Mesothelial cell of epicardium (in vitro differentiated cells): ENCODE measurements at regions not wholly inside any gene's neighbourhood (a gene's known extent, or its start where the extent isn't known, plus 50 kb on each side); places are given as distances from the start of the nearest gene placed in this dataset.

Source experiments
- DNase-seq, 2 experiments: peaks; one replicate each; pipeline ENCODE4 v3.0.0; 2021; ENCODE audit warnings: low spot score in 2 of 2; ENCODE audit not compliant: unreplicated experiment in 2 of 2
- H3K27ac Mint-ChIP-seq: 2 replicates; pipeline ENCODE4 v1.8.0; 2021; ENCODE audit warnings: mixed read lengths
- H3K27me3 Mint-ChIP-seq: 2 replicates; pipeline ENCODE4 v1.8.0; 2021; ENCODE audit warnings: low read depth, mixed read lengths
- H3K36me3 Mint-ChIP-seq: 2 replicates; pipeline ENCODE4 v1.8.0; 2021; ENCODE audit warnings: mixed read lengths
- H3K4me1 Mint-ChIP-seq: 2 replicates; pipeline ENCODE4 v1.8.0; 2021; ENCODE audit warnings: mixed read lengths
- H3K4me3 Mint-ChIP-seq: 2 replicates; pipeline ENCODE4 v1.8.0; 2021; ENCODE audit warnings: mild to moderate bottlenecking, moderate library complexity, mixed read lengths
- H3K9me3 Mint-ChIP-seq: 2 replicates; pipeline ENCODE4 v1.8.0; 2021; ENCODE audit warnings: mixed read lengths
- TF ChIP-seq, protein P1 (sequence below): fragments of 200-600 bp; sonication (generic); IDR thresholded peaks from one replicate; pipeline ENCODE4 v1.5.0; 2021; ENCODE audit warnings: antibody characterized with exemption; ENCODE audit not compliant: unreplicated experiment

DNA sequence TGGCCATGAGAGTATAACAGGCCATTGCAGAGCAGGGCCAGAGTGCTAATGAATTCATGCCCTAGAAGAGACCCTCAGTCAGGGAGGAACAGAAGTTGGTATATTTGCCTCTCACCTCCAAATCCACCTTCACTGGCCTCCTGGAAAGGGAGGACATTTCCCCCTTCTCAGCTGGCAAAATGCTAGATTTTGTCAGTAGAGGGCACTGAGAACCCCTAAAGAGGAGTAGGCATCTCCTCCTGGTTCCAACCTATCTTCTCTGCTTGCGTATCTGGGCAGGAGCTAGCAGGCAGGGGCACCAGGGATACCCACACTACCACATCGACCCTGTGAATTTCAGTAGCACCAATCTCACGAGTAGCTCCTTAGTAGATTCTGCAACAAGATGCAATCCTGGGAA lies 79.8 kb upstream of the GHITM start:
- TF ChIP-seq, protein P1, sequence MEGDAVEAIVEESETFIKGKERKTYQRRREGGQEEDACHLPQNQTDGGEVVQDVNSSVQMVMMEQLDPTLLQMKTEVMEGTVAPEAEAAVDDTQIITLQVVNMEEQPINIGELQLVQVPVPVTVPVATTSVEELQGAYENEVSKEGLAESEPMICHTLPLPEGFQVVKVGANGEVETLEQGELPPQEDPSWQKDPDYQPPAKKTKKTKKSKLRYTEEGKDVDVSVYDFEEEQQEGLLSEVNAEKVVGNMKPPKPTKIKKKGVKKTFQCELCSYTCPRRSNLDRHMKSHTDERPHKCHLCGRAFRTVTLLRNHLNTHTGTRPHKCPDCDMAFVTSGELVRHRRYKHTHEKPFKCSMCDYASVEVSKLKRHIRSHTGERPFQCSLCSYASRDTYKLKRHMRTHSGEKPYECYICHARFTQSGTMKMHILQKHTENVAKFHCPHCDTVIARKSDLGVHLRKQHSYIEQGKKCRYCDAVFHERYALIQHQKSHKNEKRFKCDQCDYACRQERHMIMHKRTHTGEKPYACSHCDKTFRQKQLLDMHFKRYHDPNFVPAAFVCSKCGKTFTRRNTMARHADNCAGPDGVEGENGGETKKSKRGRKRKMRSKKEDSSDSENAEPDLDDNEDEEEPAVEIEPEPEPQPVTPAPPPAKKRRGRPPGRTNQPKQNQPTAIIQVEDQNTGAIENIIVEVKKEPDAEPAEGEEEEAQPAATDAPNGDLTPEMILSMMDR = no peak
- Mint-ChIP-seq H3K36me3 (no peaks in the 10 kb centered on the region), H3K27me3 (peaks cover 6% of the 10 kb centered on the region), H3K9me3 (no peaks in the 10 kb centered on the region), H3K4me1 (peaks cover 13% of the 10 kb centered on the region), H3K27ac (no peak overlapping the region), H3K4me3 (no peak overlapping the region)
- DNase-seq = no peak

DNA sequence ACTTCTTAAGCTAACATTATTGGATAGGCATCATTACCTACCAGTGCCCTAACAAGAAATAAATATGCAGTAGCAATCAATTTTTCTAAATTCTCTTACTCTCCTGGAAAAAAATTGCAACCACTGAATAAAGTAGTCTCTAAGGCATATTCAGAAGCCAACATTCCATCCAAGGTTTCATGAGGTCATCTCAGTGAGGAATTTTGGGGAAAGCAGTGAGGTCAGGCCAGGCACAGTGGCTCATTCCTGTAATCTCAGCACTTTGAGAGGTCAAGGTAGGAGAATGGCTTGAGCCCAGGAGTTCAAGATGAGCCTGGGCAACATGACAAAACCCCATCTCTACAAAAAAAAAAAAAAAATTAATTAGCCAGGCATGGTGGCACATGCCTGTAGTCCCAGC lies 75.9 kb upstream of the GHITM start:
- H3K4me1 Mint-ChIP-seq = peaks cover under 1% of the 10 kb centered on the region
- no peaks in the 10 kb centered on the region for H3K36me3 Mint-ChIP-seq
- peaks cover 6% of the 10 kb centered on the region for H3K27me3 Mint-ChIP-seq
- H3K9me3 Mint-ChIP-seq = no peaks in the 10 kb centered on the region
- TF ChIP-seq, protein P1 = no peak
- no peak overlapping the region for H3K27ac Mint-ChIP-seq
- no peak for DNase-seq
- H3K4me3 Mint-ChIP-seq = no peak overlapping the region

DNA sequence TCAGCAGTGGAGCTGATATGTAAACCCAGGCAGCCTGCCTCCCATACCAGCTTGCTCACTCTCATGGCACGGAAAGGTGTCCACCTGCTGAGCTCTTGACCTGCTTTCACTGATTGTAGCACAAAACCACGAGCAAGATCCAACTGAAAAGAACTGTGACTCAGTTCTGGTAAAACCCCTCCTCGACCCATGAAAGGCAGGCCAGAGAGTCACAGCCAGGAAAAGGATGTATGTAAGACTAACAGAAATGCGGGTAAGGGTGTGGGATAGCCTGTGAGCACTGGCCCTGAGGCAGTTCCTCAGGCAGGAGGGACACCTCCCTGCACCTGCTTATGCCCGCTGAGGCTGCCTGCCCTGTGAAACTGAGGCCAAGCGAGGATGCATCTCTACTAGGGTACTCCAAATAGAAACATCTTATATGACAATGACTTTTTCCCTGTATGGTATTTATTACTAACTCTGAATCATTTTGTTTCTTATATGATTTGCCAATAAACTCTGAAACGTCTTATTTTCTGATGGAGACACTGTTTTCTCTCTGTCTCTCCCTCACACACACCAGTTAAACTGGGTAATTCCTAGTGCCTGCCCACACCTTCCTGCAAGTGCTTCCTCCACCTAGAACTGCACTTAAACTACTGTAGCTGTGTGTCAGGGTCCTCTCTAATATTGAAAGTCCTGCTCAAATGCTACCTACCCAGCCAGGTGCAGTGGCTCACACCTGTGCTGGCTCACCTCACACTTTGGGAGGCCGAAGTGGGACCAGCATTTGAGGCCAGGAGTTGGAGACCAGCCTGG lies 73.3 kb upstream of the GHITM start:
- Mint-ChIP-seq H3K27ac (no peak overlapping the region), H3K27me3 (no peaks in the 10 kb centered on the region), H3K36me3 (no peaks in the 10 kb centered on the region), H3K4me1 (no peaks in the 10 kb centered on the region), H3K4me3 (no peak overlapping the region), H3K9me3 (peaks cover 4% of the 10 kb centered on the region)
- TF ChIP-seq, protein P1 = no peak
- no peak for DNase-seq

DNA sequence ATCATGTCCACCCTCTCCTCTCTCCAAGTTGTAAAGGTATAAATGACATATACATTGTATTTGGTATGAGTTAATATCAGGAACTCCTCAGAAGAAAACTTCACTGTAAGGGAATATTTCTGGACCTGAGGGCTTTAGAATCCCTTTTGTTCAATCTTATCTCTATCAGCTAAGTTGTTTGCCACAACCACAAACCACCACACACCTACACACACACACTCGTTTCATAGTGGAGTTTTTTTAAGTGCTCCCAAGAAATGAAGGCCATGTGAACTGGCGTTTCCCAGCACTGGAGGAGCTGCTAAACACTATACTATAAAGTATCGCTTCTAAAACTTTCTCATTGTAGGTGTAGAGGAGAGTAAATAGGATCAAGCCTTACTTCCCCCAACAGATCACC lies 64.8 kb upstream of the GHITM start:
- DNase-seq = no peak
- H3K36me3 Mint-ChIP-seq = no peaks in the 10 kb centered on the region
- H3K27ac Mint-ChIP-seq = no peak overlapping the region
- H3K4me1 Mint-ChIP-seq = no peaks in the 10 kb centered on the region
- TF ChIP-seq, protein P1 = no peak
- H3K9me3 Mint-ChIP-seq = peaks cover 4% of the 10 kb centered on the region
- H3K27me3 Mint-ChIP-seq = no peaks in the 10 kb centered on the region
- no peak overlapping the region for H3K4me3 Mint-ChIP-seq

DNA sequence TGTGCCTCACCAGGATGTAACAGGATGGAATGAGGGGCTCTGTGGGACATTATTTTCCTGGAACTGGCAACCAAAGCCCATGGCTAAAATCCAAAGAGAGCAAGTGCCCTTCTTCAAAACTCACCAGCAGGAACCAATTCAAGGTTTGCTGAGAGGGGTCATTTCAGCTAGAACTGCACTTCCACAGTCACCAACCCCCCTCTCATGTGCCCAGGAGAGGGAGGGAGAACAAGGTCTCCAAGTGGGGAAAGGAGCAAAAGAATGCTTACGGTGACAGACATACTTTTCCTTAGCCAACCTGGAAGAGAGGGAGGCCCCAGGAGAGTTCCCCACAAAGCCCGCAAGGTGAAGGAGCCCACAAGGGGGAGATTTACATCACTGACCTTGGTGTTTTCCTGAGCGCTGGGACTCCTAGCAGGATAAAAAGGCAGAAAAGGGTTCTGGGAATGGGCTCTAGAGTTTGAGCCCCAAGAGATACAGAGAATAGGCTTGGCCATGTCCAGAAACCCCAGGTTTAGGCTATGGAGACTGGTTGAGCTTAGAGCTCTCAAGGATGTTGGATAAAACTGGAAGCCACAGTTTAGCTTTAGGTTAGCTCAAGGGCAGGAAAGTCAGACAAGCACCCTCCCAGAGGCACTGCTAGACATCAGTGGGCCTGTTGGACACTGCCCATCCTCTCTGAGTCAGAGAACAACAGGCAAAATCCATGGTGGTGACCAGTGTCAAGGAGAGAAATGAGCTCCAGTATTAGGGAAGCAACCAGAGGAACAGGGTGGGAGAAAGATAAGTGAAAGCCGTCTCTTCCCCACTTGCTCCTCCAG lies 63.9 kb upstream of the GHITM start:
- Mint-ChIP-seq H3K36me3 (no peaks in the 10 kb centered on the region), H3K4me3 (no peak overlapping the region), H3K27me3 (no peaks in the 10 kb centered on the region), H3K9me3 (no peaks in the 10 kb centered on the region), H3K4me1 (no peaks in the 10 kb centered on the region), H3K27ac (no peak overlapping the region)
- TF ChIP-seq, protein P1 = no peak
- DNase-seq = no peak
